Neural cell (in vitro differentiated cells): ENCODE measurements at regions not wholly inside any gene's neighbourhood (a gene's known extent, or its start where the extent isn't known, plus 50 kb on each side); places are given as distances from the start of the nearest gene placed in this dataset.

Experiments
- H2AFZ ChIP-seq: fragments of 200-600, 300-800 bp; sonication (generic), shearing (Covaris generic); 2 replicates; pipeline ENCODE4 v1.6.0; 2014; ENCODE audit warnings: low read depth, mild to moderate bottlenecking, antibody characterized with exemption, low read length, moderate library complexity
- H3F3A ChIP-seq: fragments of 200-600 bp; shearing (Covaris generic); 2 replicates; pipeline ENCODE4 v1.6.1; 2016; ENCODE audit warnings: mild to moderate bottlenecking, moderate library complexity, mixed read lengths, antibody characterized with exemption, low read length; ENCODE audit not compliant: insufficient read depth, poor library complexity, severe bottlenecking
- H3K27ac ChIP-seq: fragments of 200-600, 300-800 bp; sonication (generic), shearing (Covaris generic); 2 replicates; pipeline ENCODE4 v1.5.1; 2014; ENCODE audit warnings: mild to moderate bottlenecking, low read length, moderate library complexity
- H3K27me3 ChIP-seq: fragments of 300-800, 200-600 bp; sonication (generic), shearing (Covaris generic); 2 replicates; pipeline ENCODE4 v1.6.0; 2014; ENCODE audit warnings: mild to moderate bottlenecking, low read depth, low read length, moderate library complexity; ENCODE audit not compliant: insufficient read depth
- H3K36me3 ChIP-seq: fragments of 300-800, 200-600 bp; sonication (generic), shearing (Covaris generic); 2 replicates; pipeline ENCODE4 v1.5.1; 2014; ENCODE audit warnings: mild to moderate bottlenecking, antibody characterized with exemption, low read length, moderate library complexity; ENCODE audit not compliant: insufficient read depth
- H3K4me2 ChIP-seq: fragments of 300-800, 200-600 bp; sonication (generic), shearing (Covaris generic); 2 replicates; pipeline ENCODE4 v1.6.0; 2014; ENCODE audit warnings: mild to moderate bottlenecking, low read length
- H3K4me3 ChIP-seq: fragments of 300-800, 200-600 bp; sonication (generic), shearing (Covaris generic); 2 replicates; pipeline ENCODE4 v1.5.1; 2014; ENCODE audit warnings: mild to moderate bottlenecking, low read length, moderate library complexity
- H3K79me2 ChIP-seq: fragments of 200-600 bp; shearing (Covaris generic); replicated peaks from 2 replicates; pipeline ENCODE4 v1.6.0; 2014; ENCODE audit warnings: mild to moderate bottlenecking, low read length, moderate library complexity; ENCODE audit not compliant: insufficient read depth
- H3K9ac ChIP-seq: fragments of 300-800, 200-600 bp; sonication (generic), shearing (Covaris generic); 2 replicates; pipeline ENCODE4 v1.6.1; 2016; ENCODE audit warnings: mild to moderate bottlenecking, low read length, mixed read lengths
- H3K9me2 ChIP-seq: fragments of 200-600 bp; shearing (Covaris generic); 2 replicates; pipeline ENCODE4 v1.6.1; 2016; ENCODE audit warnings: mild to moderate bottlenecking, low read length, mixed read lengths; ENCODE audit not compliant: insufficient read depth
- H3K9me3 ChIP-seq: fragments of 200-600, 300-800 bp; sonication (generic), shearing (Covaris generic); 2 replicates; pipeline ENCODE4 v1.6.1; 2016; ENCODE audit warnings: mild to moderate bottlenecking, mixed run types, low read length, moderate library complexity, mixed read lengths
- H4K20me1 ChIP-seq: fragments of 200-600 bp; shearing (Covaris generic); 2 replicates; pipeline ENCODE4 v1.6.1; 2016; ENCODE audit warnings: mild to moderate bottlenecking, mixed run types; ENCODE audit not compliant: insufficient read depth
- EP300 ChIP-seq: fragments of 450-650 bp; conservative IDR thresholded peaks from 2 replicates; pipeline ENCODE4 v1.6.1; 2014; ENCODE audit warnings: antibody characterized with exemption, mild to moderate bottlenecking, moderate library complexity; ENCODE audit not compliant: poor library complexity, severe bottlenecking
- EZH2 ChIP-seq: fragments of 200-600, 300-800 bp; shearing (Covaris generic), sonication (generic); IDR thresholded peaks from 2 replicates; pipeline ENCODE4 v1.6.1; 2014; ENCODE audit warnings: antibody characterized with exemption, low read length, borderline replicate concordance, mild to moderate bottlenecking; ENCODE audit not compliant: insufficient read depth, poor library complexity, severe bottlenecking
- POLR2AphosphoS5 ChIP-seq: IDR thresholded peaks from 2 replicates; pipeline ENCODE4 v1.6.1; 2012
- RAD21 ChIP-seq: fragments of 450-650 bp; conservative IDR thresholded peaks from 2 replicates; pipeline ENCODE4 v1.6.1; 2014; ENCODE audit warnings: antibody characterized with exemption, mild to moderate bottlenecking, moderate library complexity
- SMC3 ChIP-seq: fragments of 450-650 bp; conservative IDR thresholded peaks from 2 replicates; pipeline ENCODE4 v1.6.1; 2014; ENCODE audit warnings: antibody characterized with exemption, mild to moderate bottlenecking, moderate library complexity; ENCODE audit not compliant: poor library complexity
- TAF1 ChIP-seq: IDR thresholded peaks from 2 replicates; pipeline ENCODE4 v1.6.1; 2012; ENCODE audit warnings: low read depth
- TF ChIP-seq, protein P1 (sequence below): fragments of 450-650 bp; IDR thresholded peaks from 2 replicates; pipeline ENCODE4 v1.5.1; 2014; ENCODE audit warnings: antibody characterized with exemption, mild to moderate bottlenecking, moderate library complexity; ENCODE audit not compliant: poor library complexity, severe bottlenecking
- TF ChIP-seq, protein P2 (sequence below): IDR thresholded peaks from 2 replicates; pipeline ENCODE4 v1.6.1; 2012; ENCODE audit warnings: borderline replicate concordance

DNA sequence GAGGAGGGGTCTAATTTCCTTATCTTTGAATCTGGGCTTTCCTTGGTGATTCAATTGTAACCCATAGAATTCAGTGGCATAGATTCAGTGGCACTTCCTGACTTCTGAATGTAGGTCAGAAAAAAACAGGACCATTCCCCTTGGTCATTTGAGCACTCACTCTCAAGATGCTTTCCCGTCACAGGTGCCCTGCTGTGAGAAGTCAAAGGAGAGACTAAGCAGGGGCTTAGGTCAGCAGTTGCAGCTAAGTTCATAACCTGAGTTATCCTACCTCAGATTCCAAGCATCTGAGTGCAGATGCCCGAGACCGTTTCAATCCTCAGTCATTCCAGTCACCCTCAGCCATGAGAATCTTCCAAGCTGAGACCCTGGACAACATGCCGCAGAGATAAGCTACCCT lies 506.6 kb downstream of the FRK start:
- TF ChIP-seq EZH2 (no peak), EP300 (no peak), TAF1 (no peak), SMC3 (no peak), POLR2AphosphoS5 (no peak), RAD21 (no peak)
- TF ChIP-seq, protein P1, sequence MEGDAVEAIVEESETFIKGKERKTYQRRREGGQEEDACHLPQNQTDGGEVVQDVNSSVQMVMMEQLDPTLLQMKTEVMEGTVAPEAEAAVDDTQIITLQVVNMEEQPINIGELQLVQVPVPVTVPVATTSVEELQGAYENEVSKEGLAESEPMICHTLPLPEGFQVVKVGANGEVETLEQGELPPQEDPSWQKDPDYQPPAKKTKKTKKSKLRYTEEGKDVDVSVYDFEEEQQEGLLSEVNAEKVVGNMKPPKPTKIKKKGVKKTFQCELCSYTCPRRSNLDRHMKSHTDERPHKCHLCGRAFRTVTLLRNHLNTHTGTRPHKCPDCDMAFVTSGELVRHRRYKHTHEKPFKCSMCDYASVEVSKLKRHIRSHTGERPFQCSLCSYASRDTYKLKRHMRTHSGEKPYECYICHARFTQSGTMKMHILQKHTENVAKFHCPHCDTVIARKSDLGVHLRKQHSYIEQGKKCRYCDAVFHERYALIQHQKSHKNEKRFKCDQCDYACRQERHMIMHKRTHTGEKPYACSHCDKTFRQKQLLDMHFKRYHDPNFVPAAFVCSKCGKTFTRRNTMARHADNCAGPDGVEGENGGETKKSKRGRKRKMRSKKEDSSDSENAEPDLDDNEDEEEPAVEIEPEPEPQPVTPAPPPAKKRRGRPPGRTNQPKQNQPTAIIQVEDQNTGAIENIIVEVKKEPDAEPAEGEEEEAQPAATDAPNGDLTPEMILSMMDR: no peak
- TF ChIP-seq, protein P2, sequence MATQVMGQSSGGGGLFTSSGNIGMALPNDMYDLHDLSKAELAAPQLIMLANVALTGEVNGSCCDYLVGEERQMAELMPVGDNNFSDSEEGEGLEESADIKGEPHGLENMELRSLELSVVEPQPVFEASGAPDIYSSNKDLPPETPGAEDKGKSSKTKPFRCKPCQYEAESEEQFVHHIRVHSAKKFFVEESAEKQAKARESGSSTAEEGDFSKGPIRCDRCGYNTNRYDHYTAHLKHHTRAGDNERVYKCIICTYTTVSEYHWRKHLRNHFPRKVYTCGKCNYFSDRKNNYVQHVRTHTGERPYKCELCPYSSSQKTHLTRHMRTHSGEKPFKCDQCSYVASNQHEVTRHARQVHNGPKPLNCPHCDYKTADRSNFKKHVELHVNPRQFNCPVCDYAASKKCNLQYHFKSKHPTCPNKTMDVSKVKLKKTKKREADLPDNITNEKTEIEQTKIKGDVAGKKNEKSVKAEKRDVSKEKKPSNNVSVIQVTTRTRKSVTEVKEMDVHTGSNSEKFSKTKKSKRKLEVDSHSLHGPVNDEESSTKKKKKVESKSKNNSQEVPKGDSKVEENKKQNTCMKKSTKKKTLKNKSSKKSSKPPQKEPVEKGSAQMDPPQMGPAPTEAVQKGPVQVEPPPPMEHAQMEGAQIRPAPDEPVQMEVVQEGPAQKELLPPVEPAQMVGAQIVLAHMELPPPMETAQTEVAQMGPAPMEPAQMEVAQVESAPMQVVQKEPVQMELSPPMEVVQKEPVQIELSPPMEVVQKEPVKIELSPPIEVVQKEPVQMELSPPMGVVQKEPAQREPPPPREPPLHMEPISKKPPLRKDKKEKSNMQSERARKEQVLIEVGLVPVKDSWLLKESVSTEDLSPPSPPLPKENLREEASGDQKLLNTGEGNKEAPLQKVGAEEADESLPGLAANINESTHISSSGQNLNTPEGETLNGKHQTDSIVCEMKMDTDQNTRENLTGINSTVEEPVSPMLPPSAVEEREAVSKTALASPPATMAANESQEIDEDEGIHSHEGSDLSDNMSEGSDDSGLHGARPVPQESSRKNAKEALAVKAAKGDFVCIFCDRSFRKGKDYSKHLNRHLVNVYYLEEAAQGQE: no peak
- no peak overlapping the region for H3K4me3 ChIP-seq

DNA sequence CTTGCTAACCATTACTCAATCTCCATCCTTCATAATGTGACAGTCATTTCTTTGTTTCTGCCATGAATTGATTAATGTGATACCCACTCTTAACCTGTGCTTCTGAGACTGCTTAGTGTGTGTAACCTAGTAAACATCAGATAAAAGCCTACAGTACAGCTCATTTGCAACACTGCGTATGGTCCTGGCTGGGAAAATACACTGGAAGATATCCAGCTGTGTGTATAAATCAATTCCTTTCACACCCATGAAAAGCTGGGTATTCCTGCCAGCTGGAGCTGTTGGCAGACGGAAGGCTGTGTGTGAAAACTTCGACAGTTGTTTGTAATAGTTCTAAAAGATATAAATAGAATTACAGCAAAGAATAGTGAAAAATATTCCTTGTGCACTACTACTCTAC lies 509.2 kb downstream of the FRK start:
- Histone ChIP-seq H3K36me3 (no peaks in the 10 kb centered on the region), H3K9me3 (no peaks in the 10 kb centered on the region), H3K27ac (peak overlapping the region; percentile 28), H3K9ac (peak overlapping the region; percentile 5), H2AFZ (no peak overlapping the region), H3K4me3 (no peak overlapping the region), H3K27me3 (no peaks in the 10 kb centered on the region), H3K79me2 (no peaks in the 10 kb centered on the region), H3K9me2 (no peaks in the 10 kb centered on the region), H3K4me2 (peak overlapping the region; percentile 20), H3F3A (no peaks in the 10 kb centered on the region), H4K20me1 (no peaks in the 10 kb centered on the region)
- TF ChIP-seq EP300 (peak; percentile 44), POLR2AphosphoS5 (peak; percentile 39)
- TF ChIP-seq, protein P1: no peak
- TF ChIP-seq, protein P2: peak; percentile 65

More for the DNA sequence above, 506.6 kb downstream of the FRK start:
- Histone ChIP-seq H3F3A (no peaks in the 10 kb centered on the region), H3K4me2 (no peak overlapping the region), H3K9me2 (no peaks in the 10 kb centered on the region), H3K79me2 (no peaks in the 10 kb centered on the region), H3K27ac (no peak overlapping the region), H2AFZ (no peak overlapping the region), H4K20me1 (no peaks in the 10 kb centered on the region), H3K36me3 (no peaks in the 10 kb centered on the region), H3K9me3 (no peaks in the 10 kb centered on the region), H3K9ac (no peak overlapping the region), H3K27me3 (no peaks in the 10 kb centered on the region)
